NCI-H2107 treated with DMSO at 0.1 percent for 48 hours (cell line): ENCODE measurements at regions not wholly inside any gene's neighbourhood (a gene's known extent, or its start where the extent isn't known, plus 50 kb on each side); places are given as distances from the start of the nearest gene placed in this dataset.
"Not testable (repeated sequence)": the region's sequence is repeated elsewhere in the genome, so short reads cannot be mapped to it uniquely, and the experiment has no call there.

ENCODE experiments used
- DNase-seq: peaks from one replicate; lab custom pipeline; 2025; ENCODE audit not compliant: unreplicated experiment; lab: John Stamatoyannopoulos, UW

DNA sequence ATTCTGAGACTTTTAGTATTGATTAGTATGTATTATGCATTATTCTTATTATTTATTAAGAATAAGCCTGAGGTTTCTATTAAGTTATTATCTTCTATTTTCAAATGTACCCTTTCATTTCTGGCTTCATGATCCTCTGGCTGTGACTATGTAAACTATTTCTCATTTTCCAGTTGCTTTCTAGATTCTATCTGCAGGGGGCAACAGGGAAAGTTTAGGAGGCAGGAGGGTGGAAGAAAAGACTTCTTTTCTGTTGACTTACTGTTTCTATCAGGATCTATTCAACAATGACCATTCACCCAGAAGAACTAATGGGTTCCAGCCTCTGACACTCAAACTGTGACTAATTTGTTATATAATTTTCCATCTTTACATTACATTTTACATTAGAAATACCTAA is 653.4 kb upstream of the FSHR start:
- DNase-seq: no peak

DNA sequence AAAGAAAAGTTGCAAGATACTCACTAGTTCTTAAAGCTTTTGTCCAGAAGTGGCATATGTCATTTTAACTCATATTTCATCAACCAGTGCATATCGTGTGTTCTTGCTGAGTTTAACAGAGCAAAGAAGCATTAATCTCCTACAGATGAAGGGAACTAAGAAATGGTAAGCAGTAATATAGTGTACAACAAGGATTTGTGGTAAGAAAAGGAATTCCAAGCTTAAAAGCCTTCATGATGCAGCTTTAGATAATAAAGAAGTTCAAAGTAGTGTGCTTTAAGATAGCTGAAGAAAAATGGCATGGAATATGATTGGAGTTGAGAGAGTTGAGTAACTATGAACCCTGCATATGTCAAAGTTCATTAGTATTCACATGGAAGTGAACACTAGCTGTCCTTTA is 649.8 kb upstream of the FSHR start:
- DNase-seq: no peak

DNA sequence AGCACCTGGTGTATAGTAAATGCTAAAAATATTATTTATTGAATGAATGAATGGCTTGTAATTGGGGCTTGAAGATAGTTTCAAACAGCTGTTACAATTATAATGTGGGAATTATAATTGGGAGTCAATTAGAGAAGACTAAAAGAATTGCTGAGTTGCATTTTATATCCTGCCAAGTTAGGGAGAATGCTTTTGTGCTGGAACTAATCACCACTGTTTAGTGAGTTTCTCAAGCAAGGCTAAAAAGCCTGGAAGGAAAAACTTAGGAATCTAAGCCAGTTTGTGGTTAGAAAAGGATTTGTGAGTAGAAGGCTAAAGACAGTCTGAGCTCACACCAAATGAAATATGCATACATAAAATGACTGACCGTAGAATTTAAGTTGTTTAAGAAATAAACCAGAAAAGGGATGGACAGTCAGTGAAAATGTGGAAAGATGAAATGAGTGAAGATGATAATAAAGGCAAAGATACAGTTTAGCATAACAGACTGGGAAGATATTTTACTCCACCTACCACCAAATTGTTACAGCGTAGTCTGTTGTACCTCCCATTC is 647.7 kb upstream of the FSHR start:
- DNase-seq: no peak

DNA sequence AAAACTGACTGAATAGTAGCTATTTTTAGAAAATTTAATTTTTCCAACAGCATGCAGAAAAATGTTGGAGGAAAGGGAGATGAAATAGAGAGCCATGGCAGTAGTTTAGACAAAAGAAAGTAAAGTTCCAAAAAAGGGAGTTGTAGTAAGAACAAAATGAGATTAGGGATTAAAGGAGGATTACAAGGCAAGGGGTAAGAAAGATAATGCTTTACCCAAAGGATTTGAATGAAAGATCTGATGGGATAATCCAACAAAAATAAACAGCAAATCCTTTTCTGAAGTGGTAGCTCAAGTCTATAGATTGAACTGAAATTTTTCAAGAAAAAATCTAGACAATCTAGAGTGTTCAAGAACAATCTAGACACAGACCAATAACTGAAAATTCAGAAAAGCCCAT is 644.3 kb upstream of the FSHR start:
- no peak for DNase-seq

DNA sequence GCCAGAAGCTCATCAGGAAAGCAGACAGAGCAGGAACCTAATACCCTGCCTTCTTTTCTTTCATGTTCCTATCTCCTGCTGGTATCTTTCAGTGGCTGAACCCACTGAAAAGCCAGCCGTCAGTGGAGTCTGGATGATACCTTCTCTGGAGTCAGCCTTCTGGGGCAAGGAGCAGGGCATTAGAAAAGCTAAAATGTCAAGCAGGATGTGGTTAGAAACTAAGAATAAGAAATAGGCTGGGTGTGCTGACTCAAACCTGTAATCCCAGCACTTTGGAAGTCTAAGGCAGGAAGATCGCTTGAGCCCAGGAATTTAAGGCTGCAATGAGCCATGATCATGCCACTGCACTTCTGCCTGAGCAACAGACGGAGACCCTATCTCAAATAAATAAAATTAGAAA is 642.0 kb upstream of the FSHR start:
- no peak for DNase-seq

DNA sequence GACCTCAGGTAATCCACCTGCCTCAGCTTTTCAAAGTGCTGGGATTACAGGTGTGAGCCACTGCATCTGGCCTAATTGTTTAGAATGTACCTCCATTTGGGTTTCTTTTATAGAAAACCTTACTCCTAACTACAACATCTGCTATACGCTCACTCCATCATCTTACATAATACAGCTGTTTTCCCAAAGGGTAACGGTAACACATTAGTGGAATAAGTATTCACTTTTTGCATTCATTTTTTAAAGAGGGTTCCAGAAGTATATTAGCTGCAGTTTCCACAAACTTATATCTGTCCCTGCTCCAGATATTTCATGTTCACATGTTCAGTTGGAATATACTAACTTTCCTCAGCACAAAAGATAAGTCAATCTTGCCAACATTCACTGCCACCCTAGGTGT is 640.1 kb upstream of the FSHR start:
- no peak for DNase-seq

DNA sequence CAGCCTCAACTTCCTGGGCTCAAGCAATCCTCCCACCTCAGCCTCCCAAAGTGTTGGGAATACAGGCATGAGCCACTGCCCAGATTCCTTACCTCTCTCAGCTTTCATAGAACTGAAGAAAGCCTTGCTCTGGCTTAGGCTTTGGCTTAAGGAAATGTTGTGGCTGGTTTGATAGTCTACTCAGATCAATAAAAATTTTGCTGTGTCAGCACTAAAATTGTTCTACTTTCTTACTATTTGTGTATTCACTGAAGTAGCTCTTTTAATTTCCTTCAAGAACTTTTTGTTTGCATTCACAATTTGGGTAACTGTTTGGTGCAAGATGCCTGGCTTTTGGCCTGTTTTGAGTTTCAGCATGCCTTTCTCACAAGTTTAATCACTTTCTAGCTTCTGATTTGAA is 634.0 kb upstream of the FSHR start:
- DNase-seq: no peak

DNA sequence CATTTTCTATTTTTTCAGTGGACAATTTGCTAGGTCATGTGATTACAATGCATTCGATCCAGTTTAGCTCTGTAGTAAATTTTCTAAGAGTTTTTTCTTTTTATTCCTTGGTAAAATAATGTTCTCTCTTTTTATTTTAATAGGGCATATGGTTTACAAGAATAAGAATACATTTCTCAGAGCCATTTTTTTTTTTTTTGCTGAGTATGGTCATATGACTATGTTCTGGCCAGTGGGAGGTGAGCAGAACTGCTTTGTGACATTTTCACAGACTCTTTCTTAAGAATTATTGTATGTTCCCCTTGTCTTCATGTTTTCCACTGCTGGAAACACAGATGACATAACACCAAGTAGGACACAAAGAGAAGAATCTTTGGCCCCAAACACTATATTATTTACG is 626.6 kb upstream of the FSHR start:
- DNase-seq: no peak

DNA sequence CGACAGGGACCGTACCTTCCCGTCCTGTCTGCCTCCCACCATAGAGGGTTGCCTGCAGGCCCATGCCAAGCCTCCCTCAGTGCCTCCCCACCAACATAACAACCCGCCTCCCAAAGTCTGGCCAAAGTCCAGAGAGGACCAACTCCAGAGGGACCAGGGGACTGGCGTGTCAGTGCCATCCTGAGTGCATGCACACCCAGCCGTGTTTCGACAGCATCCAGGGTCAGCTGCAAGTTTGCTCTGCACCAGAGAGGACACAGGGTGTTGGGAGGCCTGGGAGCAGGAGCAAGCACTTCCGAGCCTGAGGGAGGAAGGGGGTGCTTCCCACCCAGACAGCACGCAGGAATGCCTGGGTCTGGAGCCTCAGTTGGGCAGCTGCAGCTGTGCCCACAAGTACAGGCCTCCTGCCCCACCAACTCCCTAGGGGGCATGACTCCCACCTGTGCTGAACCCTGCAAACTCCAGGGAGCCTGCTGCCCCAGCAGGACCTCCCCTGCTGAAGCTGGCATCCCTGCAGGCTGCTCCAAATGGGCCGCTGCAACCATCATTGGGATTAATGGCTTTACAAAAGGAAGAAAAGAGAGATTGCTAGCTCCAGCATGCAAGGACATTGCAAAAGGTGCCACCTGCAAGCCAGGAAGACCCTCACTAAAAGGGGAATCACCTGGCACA is 618.1 kb upstream of the FSHR start:
- DNase-seq: no peak

DNA sequence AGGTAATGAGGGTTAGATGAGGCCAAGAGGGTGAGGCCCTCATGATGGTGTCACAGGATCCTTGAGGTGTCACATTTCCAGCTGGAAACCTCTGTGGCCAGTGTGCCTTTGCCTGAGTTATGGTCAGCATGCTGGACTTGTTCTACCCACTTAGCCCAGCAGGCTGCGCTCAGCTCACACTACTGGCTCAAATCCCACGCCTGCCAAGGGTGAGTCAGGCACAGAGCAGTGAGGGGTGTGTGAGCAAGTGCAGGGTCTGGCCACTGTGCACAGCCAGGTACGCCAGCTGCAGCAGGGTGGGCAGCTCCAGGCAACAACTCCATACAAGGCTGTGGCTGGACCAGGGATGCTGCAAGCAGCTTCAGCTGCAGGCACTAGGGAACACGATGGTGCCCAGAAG is 616.6 kb upstream of the FSHR start:
- DNase-seq: no peak

DNA sequence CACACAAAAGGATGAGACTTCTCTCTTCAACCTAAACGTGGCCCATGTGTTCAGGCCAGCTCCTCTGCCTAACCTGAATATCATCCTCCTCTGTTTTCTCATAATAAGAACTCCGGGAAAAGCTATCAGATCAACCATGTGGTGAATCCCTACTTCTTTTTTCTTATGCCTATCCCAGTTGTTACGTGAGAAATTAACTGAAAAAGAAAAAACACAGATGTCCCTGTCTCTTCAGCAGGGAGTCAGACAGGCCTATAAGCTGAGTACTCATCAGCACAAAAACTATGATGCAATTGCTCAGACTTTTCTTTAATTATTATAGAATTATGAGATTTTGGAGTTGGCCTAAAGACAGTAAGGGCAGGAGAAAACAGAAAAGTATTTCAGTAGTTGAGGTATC is 613.0 kb upstream of the FSHR start:
- DNase-seq: no peak

DNA sequence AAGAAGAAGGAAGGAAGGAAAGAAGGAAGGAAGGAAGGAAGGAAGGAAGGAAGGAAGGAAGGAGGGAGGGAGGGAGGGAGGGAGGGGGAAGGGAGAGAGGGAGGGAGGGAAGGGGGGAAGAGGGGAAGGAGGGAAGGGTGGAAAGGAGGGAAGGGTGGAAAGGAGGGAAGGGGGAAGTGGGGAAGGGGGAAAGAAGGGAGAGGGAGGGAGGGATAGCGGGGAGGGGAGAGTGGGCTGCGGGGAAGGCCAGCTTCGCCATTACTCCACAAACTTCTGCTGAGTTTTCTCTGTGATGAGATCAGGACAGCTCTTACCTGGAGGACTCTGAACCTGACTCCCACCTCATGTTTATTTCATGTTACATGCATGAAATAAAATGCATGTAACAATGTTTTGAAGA is 601.5 kb upstream of the FSHR start:
- DNase-seq: no peak

DNA sequence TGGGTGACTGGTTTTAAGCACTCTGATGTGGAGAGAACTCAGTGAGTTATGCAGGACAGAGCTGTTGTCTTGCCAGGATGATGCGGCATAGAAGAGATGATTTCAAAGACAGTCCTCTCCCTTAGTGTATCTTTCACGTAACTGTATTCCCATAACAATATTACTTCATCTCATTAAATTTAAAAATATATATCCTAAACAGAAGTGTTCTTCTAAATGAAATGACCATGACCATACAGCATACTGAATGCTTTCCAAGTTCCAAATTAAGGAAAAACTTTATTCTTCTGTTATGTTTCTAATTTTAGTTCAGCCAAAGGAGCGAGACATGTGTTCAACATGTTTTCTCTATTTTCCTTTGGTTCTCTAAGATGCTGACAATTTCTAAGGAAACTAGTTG is 600.1 kb upstream of the FSHR start:
- no peak for DNase-seq

DNA sequence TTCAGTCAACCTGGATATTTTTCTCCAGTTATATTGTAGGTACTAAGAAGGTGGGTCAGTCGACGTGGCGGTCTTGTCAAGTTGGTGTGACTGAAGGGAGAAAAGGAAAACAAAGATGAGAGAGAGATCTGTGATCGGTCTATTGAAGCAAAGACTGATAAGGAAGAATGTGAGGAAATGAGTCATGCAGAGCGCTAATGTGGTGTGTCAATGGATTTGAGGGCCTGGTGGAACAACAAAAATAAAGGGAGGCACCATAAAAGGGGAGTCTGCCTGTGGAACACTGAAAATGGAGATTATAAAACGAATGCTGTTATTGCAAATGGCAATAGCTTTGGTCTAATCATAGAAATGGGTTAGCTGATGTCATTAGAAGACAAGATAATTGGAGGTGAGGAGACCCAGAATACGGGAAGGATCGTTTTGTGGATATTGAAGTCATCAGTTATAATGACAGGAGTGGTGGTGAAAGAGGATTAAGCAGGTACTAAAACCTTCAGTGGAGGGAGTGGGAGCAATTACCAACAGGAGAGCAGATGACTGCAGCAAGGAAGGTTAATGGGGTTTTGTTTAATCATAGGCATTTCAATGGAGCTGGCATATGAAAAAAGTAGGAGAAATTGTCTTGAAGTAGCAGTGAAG is 599.1 kb upstream of the FSHR start:
- no peak for DNase-seq

DNA sequence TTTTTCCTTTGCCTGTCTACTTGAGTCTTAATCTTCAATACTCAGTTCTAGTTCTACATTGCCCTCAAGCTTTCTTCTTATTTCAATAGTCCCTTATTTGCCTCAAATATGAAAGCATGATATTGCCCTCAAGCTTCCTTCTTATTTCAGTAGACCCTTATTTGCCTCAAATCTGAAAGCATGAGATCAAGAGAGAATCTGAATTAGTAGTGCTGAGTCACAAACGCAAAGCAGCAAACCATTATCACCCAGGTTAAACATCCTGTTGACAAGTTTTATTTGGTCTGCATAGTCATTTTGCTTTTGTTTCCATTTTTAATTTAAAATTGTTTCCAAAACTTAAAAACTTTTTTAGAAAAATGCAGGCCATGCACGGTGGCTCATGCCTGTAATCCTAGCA is 583.3 kb upstream of the FSHR start:
- no peak for DNase-seq

DNA sequence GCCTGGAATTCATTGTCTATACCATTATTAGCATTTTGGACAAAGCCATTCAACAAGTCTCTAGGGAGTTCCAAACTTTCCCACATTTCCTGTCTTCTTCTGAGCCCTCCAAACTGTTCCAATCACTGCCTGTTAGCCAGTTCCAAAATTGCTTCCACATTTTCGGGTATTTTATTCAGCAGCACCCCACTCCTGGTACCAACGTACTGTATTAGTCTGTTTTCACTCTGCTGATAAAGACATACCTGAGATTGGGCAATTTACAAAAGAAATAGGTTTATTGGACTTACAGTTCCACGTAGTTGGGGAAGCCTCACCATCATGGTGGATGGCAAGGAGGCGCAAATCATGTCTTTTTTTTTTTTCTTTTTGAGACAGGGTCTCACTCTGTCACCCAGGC is 578.6 kb upstream of the FSHR start:
- not testable (repeated sequence) for DNase-seq

DNA sequence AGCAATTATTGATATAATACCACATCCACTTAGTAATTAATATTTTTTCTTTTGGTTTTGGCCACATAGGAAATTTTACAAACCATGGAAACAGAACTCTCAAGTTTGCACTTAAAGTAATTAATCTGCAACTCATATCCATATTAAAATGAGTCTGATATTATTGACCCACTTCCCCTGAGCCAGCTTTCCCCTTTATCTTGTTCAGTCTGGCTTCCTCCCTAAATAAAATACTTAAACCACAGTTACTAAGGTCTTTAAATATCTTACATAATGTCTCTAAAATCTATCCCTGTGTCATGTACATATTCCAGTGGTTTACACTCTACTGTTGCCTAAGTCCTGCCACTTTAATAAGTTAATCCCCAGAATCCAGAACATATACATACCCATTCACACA is 564.9 kb upstream of the FSHR start:
- DNase-seq: no peak

DNA sequence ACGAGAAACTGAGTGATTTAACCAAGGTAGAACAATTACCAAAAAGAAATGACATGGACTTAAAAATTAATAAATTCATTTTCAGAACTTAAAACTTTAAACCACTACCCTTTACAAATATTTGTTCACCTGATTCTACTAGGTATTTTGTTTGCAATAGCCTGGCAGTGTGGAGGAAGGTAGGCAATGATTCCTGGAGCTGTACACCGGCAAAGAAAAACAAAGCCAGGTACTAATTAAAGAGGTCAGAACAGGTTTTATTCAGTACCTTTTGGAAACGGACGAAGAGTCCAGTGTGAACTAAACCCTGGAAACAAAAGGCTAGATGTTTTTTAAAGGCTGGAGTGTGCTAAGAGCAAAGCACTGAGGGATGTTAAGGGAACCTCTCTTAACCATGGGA is 561.3 kb upstream of the FSHR start:
- no peak for DNase-seq

DNA sequence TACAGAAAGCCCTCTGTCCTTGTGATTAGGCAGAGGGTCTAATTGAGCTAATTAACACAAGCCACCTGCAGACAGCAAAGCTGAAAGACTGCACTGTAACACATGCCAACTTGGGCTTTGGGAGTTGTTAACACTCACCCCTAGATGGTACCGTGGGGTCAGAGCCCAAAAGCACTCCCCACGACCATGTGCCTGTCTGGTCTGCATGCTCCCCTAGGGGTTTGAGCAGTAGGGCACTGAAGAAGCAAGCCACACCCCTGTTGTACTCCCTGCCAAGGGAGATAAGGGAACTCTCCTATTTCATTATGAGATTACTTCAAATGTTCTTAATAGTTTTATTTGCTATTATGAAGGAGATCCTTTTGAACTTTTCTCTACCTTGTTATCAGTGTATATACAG is 560.1 kb upstream of the FSHR start:
- DNase-seq: no peak

DNA sequence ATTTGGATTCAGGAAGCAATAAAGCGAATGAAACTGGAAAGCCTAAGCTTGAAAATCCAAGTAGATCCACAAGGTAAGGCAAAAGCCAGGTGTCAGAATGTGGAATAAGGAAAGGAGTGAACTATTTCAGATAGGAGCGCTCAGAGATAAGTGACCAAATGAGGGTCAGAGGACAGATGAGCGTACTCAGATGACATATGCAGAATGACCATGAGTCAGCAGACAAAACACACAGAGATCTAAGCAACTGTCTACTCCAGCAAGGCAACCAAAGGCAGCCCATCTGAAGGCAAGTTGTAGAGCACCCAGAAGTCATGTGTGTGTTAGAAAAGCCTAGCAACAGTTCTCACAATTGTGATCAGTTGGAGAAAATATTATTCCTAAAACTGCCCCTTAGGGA is 548.4 kb upstream of the FSHR start:
- DNase-seq: no peak

DNA sequence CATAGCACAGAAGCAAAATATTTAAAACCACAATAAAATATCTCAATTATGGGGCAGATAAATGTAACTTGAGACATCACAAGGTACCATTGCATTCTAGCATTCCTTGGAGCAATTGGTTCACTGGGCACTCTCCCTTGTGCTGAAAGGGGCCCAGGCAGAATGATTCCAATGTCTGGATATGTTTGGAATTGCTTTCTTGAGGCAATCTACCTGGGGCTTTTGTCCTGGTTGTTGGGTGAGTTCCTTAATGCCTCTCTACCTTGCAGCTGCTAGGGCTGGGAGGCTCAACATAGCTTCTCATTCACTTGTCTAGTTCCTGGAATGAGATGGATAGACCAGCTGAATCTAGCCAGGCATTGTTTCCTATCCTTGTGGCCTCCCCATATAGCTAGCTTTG is 539.6 kb upstream of the FSHR start:
- DNase-seq: no peak

DNA sequence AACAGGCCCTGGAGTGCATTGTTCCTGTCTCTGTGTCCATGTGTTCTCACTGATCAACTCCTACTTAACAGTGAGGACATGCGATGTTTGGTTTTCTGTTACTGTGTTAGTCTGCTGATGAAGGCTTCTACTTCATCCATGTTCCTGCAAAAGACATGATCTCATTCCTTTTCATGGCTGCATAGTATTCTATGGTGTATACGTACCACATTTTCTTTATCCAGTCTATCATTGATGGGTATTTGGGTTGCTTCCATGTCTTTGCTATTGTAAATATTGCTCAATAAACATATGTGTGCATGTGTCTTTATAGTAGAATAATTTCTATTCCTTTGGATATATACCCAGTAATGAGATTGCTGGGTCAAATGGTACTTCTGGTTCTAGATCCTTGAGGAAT is 537.7 kb upstream of the FSHR start:
- DNase-seq: not testable (repeated sequence)

DNA sequence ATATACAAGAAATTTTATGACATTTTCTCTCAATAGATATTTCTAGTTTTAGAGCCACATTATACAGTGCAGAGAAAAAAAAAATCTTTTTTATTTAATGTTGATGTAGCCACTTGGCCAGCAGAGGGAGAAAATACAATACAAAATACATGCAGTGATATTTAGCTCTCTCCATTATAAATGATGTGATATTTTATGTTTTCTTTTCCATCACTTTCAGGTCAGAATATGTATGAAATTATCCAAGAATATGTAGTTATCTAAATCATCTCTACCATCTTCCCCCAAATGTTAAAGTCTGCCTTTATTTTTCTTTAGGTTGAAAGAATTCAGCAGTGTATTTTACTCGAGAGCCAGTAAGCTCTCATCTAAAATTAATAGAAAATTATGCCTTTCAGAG is 533.6 kb upstream of the FSHR start:
- peak; percentile 18 for DNase-seq
